Activated T-cell treated with anti-CD3 and anti-CD28 coated beads for 48 hours (primary cell): ENCODE measurements at regions not wholly inside any gene's neighbourhood (a gene's known extent, or its start where the extent isn't known, plus 50 kb on each side); places are given as distances from the start of the nearest gene placed in this dataset.
A peak's percentile ranks its signal among the peaks of the same experiment; 100 is the strongest.

ENCODE experiments used
- DNase-seq: peaks from one replicate; pipeline ENCODE4 v3.0.0-alpha.2; 2020; ENCODE audit warnings: low read depth

GRCh38 chr3:94179059-94179458 is 116.2 kb downstream of the NSUN3 start:
- no peak for DNase-seq

GRCh38 chr3:94183551-94183950 is 120.7 kb downstream of the NSUN3 start:
- DNase-seq: no peak

- DNase-seq: no peak
Measured at GRCh38 chr3:94184781-94185180, 121.9 kb downstream of the NSUN3 start.

GRCh38 chr3:94185753-94186152 is 122.9 kb downstream of the NSUN3 start:
- no peak for DNase-seq

- no peak for DNase-seq
Measured at GRCh38 chr3:94187697-94188096, 124.8 kb downstream of the NSUN3 start.

GRCh38 chr3:94195381-94195780 is 132.5 kb downstream of the NSUN3 start:
- DNase-seq: no peak

- no peak for DNase-seq
Measured at GRCh38 chr3:94206291-94206690, 143.4 kb downstream of the NSUN3 start.

GRCh38 chr3:94210256-94210655 is 147.4 kb downstream of the NSUN3 start:
- no peak for DNase-seq

GRCh38 chr3:94217406-94217805 is 154.5 kb downstream of the NSUN3 start:
- DNase-seq: no peak

- no peak for DNase-seq
Measured at GRCh38 chr3:94220426-94220825, 157.6 kb downstream of the NSUN3 start.

- no peak for DNase-seq
Measured at GRCh38 chr3:94221829-94222228, 159.0 kb downstream of the NSUN3 start.

GRCh38 chr3:94225148-94225865 is 162.4 kb downstream of the NSUN3 start:
- no peak for DNase-seq

- DNase-seq: no peak
Measured at GRCh38 chr3:94226078-94226477, 163.2 kb downstream of the NSUN3 start.

GRCh38 chr3:94232921-94233320 is 170.1 kb downstream of the NSUN3 start:
- no peak for DNase-seq

- DNase-seq: no peak
Measured at GRCh38 chr3:94234177-94234788, 171.4 kb downstream of the NSUN3 start.

GRCh38 chr3:94241986-94242385 is 179.1 kb downstream of the NSUN3 start:
- DNase-seq: no peak

GRCh38 chr3:94246171-94246570 is 183.3 kb downstream of the NSUN3 start:
- no peak for DNase-seq

- no peak for DNase-seq
Measured at GRCh38 chr3:94248042-94248441, 185.2 kb downstream of the NSUN3 start.

GRCh38 chr3:94249491-94250079 is 186.7 kb downstream of the NSUN3 start:
- peak; percentile 42 for DNase-seq

GRCh38 chr3:94251566-94251965 is 188.7 kb downstream of the NSUN3 start:
- DNase-seq: no peak

- DNase-seq: no peak
Measured at GRCh38 chr3:94252316-94252715, 189.5 kb downstream of the NSUN3 start.

- DNase-seq: no peak
Measured at GRCh38 chr3:94256888-94257813, 194.3 kb downstream of the NSUN3 start.
